Mesenchymal stem cell (in vitro differentiated cells and primary cell): ENCODE measurements at regions not wholly inside any gene's neighbourhood (a gene's known extent, or its start where the extent isn't known, plus 50 kb on each side); places are given as distances from the start of the nearest gene placed in this dataset.

Source experiments
- DNase-seq: peaks from one replicate; pipeline ENCODE4 v3.0.0-alpha.2; 2013
- H2AFZ ChIP-seq: one replicate; pipeline ENCODE4 v1.6.1; 2013; ENCODE audit warnings: low read depth, mild to moderate bottlenecking, control low read depth, inconsistent platforms, low read length, moderate library complexity
- H2AK5ac ChIP-seq: 2 replicates; pipeline ENCODE4 v1.6.1; 2013; ENCODE audit warnings: low read length, moderate library complexity, mild to moderate bottlenecking, inconsistent platforms; ENCODE audit not compliant: severe bottlenecking
- H2BK120ac ChIP-seq: one replicate; pipeline ENCODE4 v1.6.1; 2013; ENCODE audit warnings: low read depth, mild to moderate bottlenecking, inconsistent platforms, low read length, moderate library complexity
- H2BK12ac ChIP-seq, 2 experiments: one replicate each; pipeline ENCODE4 v1.6.1; 2013; ENCODE audit warnings: inconsistent platforms in 2 of 2, low read length in 2 of 2, mild to moderate bottlenecking in 2 of 2, moderate library complexity in 2 of 2, control low read depth in 1 of 2
- H2BK15ac ChIP-seq: one replicate; pipeline ENCODE4 v1.6.1; 2013; ENCODE audit warnings: mild to moderate bottlenecking, low read depth, inconsistent platforms; ENCODE audit not compliant: poor library complexity, severe bottlenecking
- H2BK5ac ChIP-seq: 2 replicates; pipeline ENCODE4 v1.6.1; 2013; ENCODE audit warnings: low read depth, mild to moderate bottlenecking, low read length, control low read depth, inconsistent platforms; ENCODE audit not compliant: poor library complexity, severe bottlenecking
- H3K14ac ChIP-seq, 2 experiments: one replicate each; pipeline ENCODE4 v1.6.1; 2013; ENCODE audit warnings: inconsistent platforms in 2 of 2, low read length in 2 of 2, control low read depth in 1 of 2, mild to moderate bottlenecking in 1 of 2, moderate library complexity in 1 of 2
- H3K18ac ChIP-seq, 2 experiments: one replicate each; pipeline ENCODE4 v1.6.1; 2013; ENCODE audit warnings: inconsistent platforms in 2 of 2, low read length in 2 of 2, control low read depth in 1 of 2, low read depth in 1 of 2, mild to moderate bottlenecking in 1 of 2
- H3K23ac ChIP-seq, 2 experiments: one replicate each; pipeline ENCODE4 v1.6.1; 2013; ENCODE audit warnings: inconsistent platforms in 2 of 2, low read length in 2 of 2, mild to moderate bottlenecking in 2 of 2, moderate library complexity in 2 of 2, control low read depth in 1 of 2
- H3K27ac ChIP-seq: 2 replicates; pipeline ENCODE4 v1.5.1; 2013; ENCODE audit warnings: mild to moderate bottlenecking, moderate library complexity, low read length, control low read depth, inconsistent platforms; ENCODE audit not compliant: poor library complexity, severe bottlenecking
- H3K27me3 ChIP-seq, 2 experiments: 2 replicates each; pipeline versions ENCODE4 v1.6.1 to v1.7.0; 2013; ENCODE audit warnings: low read length in 2 of 2, mild to moderate bottlenecking in 2 of 2, moderate library complexity in 2 of 2, control low read depth in 1 of 2, inconsistent platforms in 1 of 2; ENCODE audit not compliant: control insufficient read depth in 1 of 2, insufficient read depth in 1 of 2
- H3K36me3 ChIP-seq, 2 experiments: 2 replicates each; pipeline versions ENCODE4 v1.6.1 to v1.7.0; 2013; ENCODE audit warnings: low read length in 2 of 2, control low read depth in 1 of 2, inconsistent platforms in 1 of 2, low read depth in 1 of 2, mild to moderate bottlenecking in 1 of 2; ENCODE audit not compliant: insufficient read depth in 2 of 2, control insufficient read depth in 1 of 2
- H3K4ac ChIP-seq, 2 experiments: one replicate each; pipeline ENCODE4 v1.6.1; 2013; ENCODE audit warnings: inconsistent platforms in 2 of 2, low read length in 2 of 2, mild to moderate bottlenecking in 2 of 2, moderate library complexity in 2 of 2, control low read depth in 1 of 2, low read depth in 1 of 2
- H3K4me1 ChIP-seq: 2 replicates; pipeline ENCODE4 v1.6.1; 2013; ENCODE audit warnings: low read depth, low read length, control low read depth; ENCODE audit not compliant: control insufficient read depth, insufficient read depth
- H3K4me2 ChIP-seq: 2 replicates; pipeline ENCODE4 v1.6.1; 2013; ENCODE audit warnings: low read length, mild to moderate bottlenecking, inconsistent platforms; ENCODE audit not compliant: poor library complexity, severe bottlenecking
- H3K4me3 ChIP-seq, 2 experiments: 2 replicates each; pipeline versions ENCODE4 v1.5.1 to v1.7.0; 2013; ENCODE audit warnings: low read length in 2 of 2, mild to moderate bottlenecking in 2 of 2, control low read depth in 1 of 2, low read depth in 1 of 2; ENCODE audit not compliant: insufficient read depth in 1 of 2
- H3K79me1 ChIP-seq: replicated peaks from 2 replicates; pipeline ENCODE4 v1.6.1; 2013; ENCODE audit warnings: mild to moderate bottlenecking, control low read depth, low read length, inconsistent platforms; ENCODE audit not compliant: poor library complexity, severe bottlenecking
- H3K9ac ChIP-seq: 2 replicates; pipeline ENCODE4 v1.7.0; 2013; ENCODE audit warnings: mild to moderate bottlenecking, low read length, moderate library complexity
- H3K9me3 ChIP-seq: 2 replicates; pipeline ENCODE4 v1.7.0; 2013; ENCODE audit warnings: mild to moderate bottlenecking, low read length; ENCODE audit not compliant: control insufficient read depth
- H4K8ac ChIP-seq: one replicate; pipeline ENCODE4 v1.6.1; 2013; ENCODE audit warnings: inconsistent platforms, mild to moderate bottlenecking, low read length, moderate library complexity
- H4K91ac ChIP-seq: one replicate; pipeline ENCODE4 v1.6.1; 2013; ENCODE audit warnings: mild to moderate bottlenecking, low read length, inconsistent platforms
- WGBS: methylation state at CpG from one replicate; pipeline ENCODE4 v1.1.7; 2013; ENCODE audit warnings: mixed read lengths; 5-methylcytosine and 5-hydroxymethylcytosine counted together

GRCh38 chr5:147154809-147155208, 80.0 kb upstream of the STK32A start:
- Histone ChIP-seq H2AFZ (no peak overlapping the region), H3K9me3 (no peaks in the 10 kb centered on the region), H2BK120ac (no peak overlapping the region), H3K36me3 (no peaks in the 10 kb centered on the region), H3K4me2 (no peak overlapping the region), H3K4ac (no peak overlapping the region), H2BK12ac (no peak overlapping the region), H3K27ac (no peak overlapping the region), H2BK15ac (no peak overlapping the region), H3K23ac (no peak overlapping the region), H3K18ac (no peak overlapping the region), H3K27me3 (no peaks in the 10 kb centered on the region), H3K4me3 (no peak overlapping the region), H4K91ac (no peak overlapping the region), H3K9ac (no peak overlapping the region), H3K79me1 (no peaks in the 10 kb centered on the region), H3K4me1 (no peaks in the 10 kb centered on the region), H3K14ac (no peak overlapping the region), H2AK5ac (no peak overlapping the region), H2BK5ac (no peak overlapping the region), H4K8ac (no peak overlapping the region)
- 90% methylated on average over 2 of the region's 3 CpGs for WGBS
- DNase-seq = no peak

DNA sequence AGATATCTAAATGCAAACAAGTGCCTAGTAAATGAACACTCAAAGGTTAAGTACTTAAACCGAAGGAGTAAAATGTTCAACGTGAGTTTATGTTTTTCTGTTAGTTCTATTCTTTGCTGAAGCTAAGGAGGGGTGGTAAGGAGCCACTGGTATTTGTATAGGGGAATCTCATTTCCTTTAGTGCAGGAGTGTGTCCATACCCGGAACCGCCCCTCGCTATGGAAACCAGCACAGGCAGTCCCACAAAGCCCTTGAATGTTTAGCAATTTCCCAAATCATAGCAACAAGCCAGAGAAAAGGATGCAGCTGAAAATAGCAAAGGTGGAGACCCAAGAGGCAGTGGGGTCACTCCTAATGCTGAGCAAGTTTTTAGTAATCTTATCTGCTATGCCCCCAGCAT, 78.8 kb upstream of the STK32A start:
- no peak overlapping the region for H4K8ac ChIP-seq
- H3K14ac ChIP-seq = no peak overlapping the region
- H3K27ac ChIP-seq = no peak overlapping the region
- H3K4me3 ChIP-seq = no peak overlapping the region
- H4K91ac ChIP-seq = no peak overlapping the region
- no peak overlapping the region for H2AK5ac ChIP-seq
- no peak overlapping the region for H2BK12ac ChIP-seq
- DNase-seq = no peak
- no peaks in the 10 kb centered on the region for H3K4me1 ChIP-seq
- H3K18ac ChIP-seq = no peak overlapping the region
- H3K4me2 ChIP-seq = no peak overlapping the region
- H3K23ac ChIP-seq = no peak overlapping the region
- H3K79me1 ChIP-seq = no peaks in the 10 kb centered on the region
- no peaks in the 10 kb centered on the region for H3K9me3 ChIP-seq
- no peaks in the 10 kb centered on the region for H3K27me3 ChIP-seq
- H2BK120ac ChIP-seq = no peak overlapping the region
- H3K36me3 ChIP-seq = no peaks in the 10 kb centered on the region
- no peak overlapping the region for H2BK5ac ChIP-seq
- H2AFZ ChIP-seq = no peak overlapping the region
- no peak overlapping the region for H3K9ac ChIP-seq
- H2BK15ac ChIP-seq = no peak overlapping the region
- 86% methylated on average over 5 of the region's 5 CpGs for WGBS
- no peak overlapping the region for H3K4ac ChIP-seq

- Histone ChIP-seq H3K14ac (no peak overlapping the region), H3K4me2 (no peak overlapping the region), H4K8ac (no peak overlapping the region), H3K27ac (no peak overlapping the region), H2BK120ac (no peak overlapping the region), H2AFZ (no peak overlapping the region), H4K91ac (no peak overlapping the region), H3K9me3 (no peaks in the 10 kb centered on the region), H3K36me3 (no peaks in the 10 kb centered on the region), H2BK5ac (no peak overlapping the region), H2BK15ac (no peak overlapping the region), H2AK5ac (no peak overlapping the region), H3K27me3 (no peaks in the 10 kb centered on the region), H3K4me1 (no peaks in the 10 kb centered on the region), H3K18ac (no peak overlapping the region), H3K9ac (peak overlapping the region; percentile 2), H2BK12ac (no peak overlapping the region), H3K4me3 (no peak overlapping the region), H3K79me1 (no peaks in the 10 kb centered on the region), H3K23ac (no peak overlapping the region), H3K4ac (no peak overlapping the region)
- no peak for DNase-seq
- 69% methylated on average over 3 of the region's 3 CpGs for WGBS
Measured at GRCh38 chr5:147160902-147161700, 73.7 kb upstream of the STK32A start.

GRCh38 chr5:147162740-147163139, 72.1 kb upstream of the STK32A start:
- Histone ChIP-seq H4K8ac (no peak overlapping the region), H2BK5ac (no peak overlapping the region), H3K4me3 (no peak overlapping the region), H4K91ac (no peak overlapping the region), H3K18ac (no peak overlapping the region), H3K36me3 (no peaks in the 10 kb centered on the region), H3K4me2 (no peak overlapping the region), H2AFZ (no peak overlapping the region), H3K79me1 (no peaks in the 10 kb centered on the region), H3K4me1 (no peaks in the 10 kb centered on the region), H3K9ac (no peak overlapping the region), H3K4ac (no peak overlapping the region), H3K27ac (no peak overlapping the region), H2BK12ac (no peak overlapping the region), H3K14ac (no peak overlapping the region), H2BK120ac (no peak overlapping the region), H2BK15ac (no peak overlapping the region), H3K23ac (no peak overlapping the region), H3K9me3 (no peaks in the 10 kb centered on the region), H3K27me3 (no peaks in the 10 kb centered on the region), H2AK5ac (no peak overlapping the region)
- no peak for DNase-seq
- 95% methylated on average over 7 of the region's 7 CpGs for WGBS
